ENCODE measurements at regions not wholly inside any gene's neighbourhood (a gene's known extent, or its start where the extent isn't known, plus 50 kb on each side); places are given as distances from the start of the nearest gene placed in this dataset.
A peak's percentile ranks its signal among the peaks of the same experiment; 100 is the strongest.
"Not testable (repeated sequence)": the region's sequence is repeated elsewhere in the genome, so short reads cannot be mapped to it uniquely, and the experiment has no call there.

- Histone ChIP-seq H3K4me1 (ENCODE audit: control insufficient read depth, insufficient read depth, low read length, unreplicated experiment) (no peaks in the 10 kb centered on the region), H3K79me2 (ENCODE audit: control insufficient read depth, insufficient read depth, low read length, unreplicated experiment) (no peaks in the 10 kb centered on the region), H3K27ac (ENCODE audit: low read depth, low read length) (no peak overlapping the region), H2AFZ (ENCODE audit: low read length, unreplicated experiment) (no peak overlapping the region), H3K4me3 (ENCODE audit: low read depth, low read length) (no peak overlapping the region), H3K36me3 (ENCODE audit: insufficient read depth, low read length) (no peaks in the 10 kb centered on the region), H3K27me3 (ENCODE audit: insufficient read depth, low read length) (peaks cover 47% of the 10 kb centered on the region)
Measured at GRCh38 chr13:20311596-20311995, 79.5 kb upstream of the GJB6 start.

DNA sequence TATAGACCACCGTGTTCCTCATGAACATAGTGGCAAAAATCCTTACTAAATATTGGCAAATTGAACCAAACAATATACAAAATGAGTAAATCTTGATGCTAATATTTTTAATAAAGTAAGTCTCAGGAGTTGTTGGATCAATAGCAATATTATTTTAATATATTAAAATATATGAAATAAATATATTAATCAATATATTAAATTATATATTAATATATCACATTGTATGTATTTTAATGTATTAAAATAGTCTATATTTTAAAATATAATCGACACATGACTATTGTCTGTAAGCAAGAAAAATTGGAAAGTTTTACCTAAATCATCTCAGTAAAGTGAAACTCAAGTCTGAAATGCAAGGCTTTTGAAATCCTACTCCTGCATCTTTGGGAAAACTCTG, 78.9 kb upstream of the GJB6 start:
- peaks cover 45% of the 10 kb centered on the region for H3K27me3 ChIP-seq (ENCODE audit: insufficient read depth, low read length)
- H3K4me3 ChIP-seq (ENCODE audit: low read depth, low read length): no peak overlapping the region
- H3K36me3 ChIP-seq (ENCODE audit: insufficient read depth, low read length): no peaks in the 10 kb centered on the region
- H3K27ac ChIP-seq (ENCODE audit: low read depth, low read length): no peak overlapping the region
- H3K4me1 ChIP-seq (ENCODE audit: control insufficient read depth, insufficient read depth, low read length, unreplicated experiment): no peaks in the 10 kb centered on the region
- H3K79me2 ChIP-seq (ENCODE audit: control insufficient read depth, insufficient read depth, low read length, unreplicated experiment): no peaks in the 10 kb centered on the region
- H2AFZ ChIP-seq (ENCODE audit: low read length, unreplicated experiment): no peak overlapping the region

DNA sequence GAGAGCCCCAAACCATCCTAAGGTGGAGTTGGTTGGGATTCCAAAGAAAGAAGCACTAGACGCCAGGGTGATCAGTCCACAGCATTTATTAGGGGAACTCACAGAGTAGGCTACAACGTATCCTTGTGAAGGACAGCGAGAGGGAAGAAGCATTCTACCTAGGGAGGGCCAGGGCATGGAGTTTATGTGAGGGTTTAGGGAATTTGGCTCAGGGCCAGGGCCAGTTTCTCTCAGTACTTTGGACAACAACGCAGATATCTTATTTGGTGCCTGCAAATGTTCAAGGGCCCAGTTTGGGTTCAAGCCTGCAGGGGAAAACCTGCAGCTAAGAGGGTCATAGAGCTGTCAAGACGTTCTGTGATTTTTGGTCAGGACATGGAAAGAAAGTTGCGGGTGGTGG, 73.9 kb upstream of the GJB6 start:
- H3K27ac ChIP-seq (ENCODE audit: low read depth, low read length): no peak overlapping the region
- H3K79me2 ChIP-seq (ENCODE audit: control insufficient read depth, insufficient read depth, low read length, unreplicated experiment): no peaks in the 10 kb centered on the region
- no peak overlapping the region for H2AFZ ChIP-seq (ENCODE audit: low read length, unreplicated experiment)
- no peaks in the 10 kb centered on the region for H3K4me1 ChIP-seq (ENCODE audit: control insufficient read depth, insufficient read depth, low read length, unreplicated experiment)
- no peaks in the 10 kb centered on the region for H3K36me3 ChIP-seq (ENCODE audit: insufficient read depth, low read length)
- peaks cover 40% of the 10 kb centered on the region for H3K27me3 ChIP-seq (ENCODE audit: insufficient read depth, low read length)
- H3K4me3 ChIP-seq (ENCODE audit: low read depth, low read length): no peak overlapping the region

- Histone ChIP-seq H3K36me3 (ENCODE audit: insufficient read depth, low read length) (no peaks in the 10 kb centered on the region), H3K27ac (ENCODE audit: low read depth, low read length) (no peak overlapping the region), H3K4me3 (ENCODE audit: low read depth, low read length) (no peak overlapping the region), H3K4me1 (ENCODE audit: control insufficient read depth, insufficient read depth, low read length, unreplicated experiment) (no peaks in the 10 kb centered on the region), H3K27me3 (ENCODE audit: insufficient read depth, low read length) (peaks cover 44% of the 10 kb centered on the region), H2AFZ (ENCODE audit: low read length, unreplicated experiment) (no peak overlapping the region), H3K79me2 (ENCODE audit: control insufficient read depth, insufficient read depth, low read length, unreplicated experiment) (no peaks in the 10 kb centered on the region)
Measured at GRCh38 chr13:20305587-20305986, 73.5 kb upstream of the GJB6 start.

DNA sequence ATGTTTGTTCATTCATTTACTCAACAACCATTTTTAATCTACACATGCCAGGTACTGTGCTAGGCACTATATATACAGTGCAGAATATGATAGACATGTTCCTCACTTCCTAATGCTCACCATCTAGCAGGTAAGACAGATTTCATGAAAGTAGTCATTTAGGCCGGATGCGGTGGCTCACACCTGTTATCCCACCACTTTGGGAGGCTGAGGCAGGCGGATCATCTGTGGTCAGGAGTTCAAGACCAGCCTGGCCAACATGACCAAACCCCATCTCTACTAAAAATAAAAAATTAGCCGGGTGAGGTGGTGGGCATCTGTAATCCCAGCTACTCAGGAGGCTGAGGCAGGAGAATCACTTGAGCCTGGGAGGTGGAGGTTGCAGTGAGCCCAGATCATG, 71.9 kb upstream of the GJB6 start:
- not testable (repeated sequence) for H3K27ac ChIP-seq (ENCODE audit: low read depth, low read length); H2AFZ ChIP-seq (ENCODE audit: low read length, unreplicated experiment); H3K79me2 ChIP-seq (ENCODE audit: control insufficient read depth, insufficient read depth, low read length, unreplicated experiment); H3K4me3 ChIP-seq (ENCODE audit: low read depth, low read length); H3K36me3 ChIP-seq (ENCODE audit: insufficient read depth, low read length); H3K4me1 ChIP-seq (ENCODE audit: control insufficient read depth, insufficient read depth, low read length, unreplicated experiment)
- peaks cover 53% of the 10 kb centered on the region for H3K27me3 ChIP-seq (ENCODE audit: insufficient read depth, low read length)

DNA sequence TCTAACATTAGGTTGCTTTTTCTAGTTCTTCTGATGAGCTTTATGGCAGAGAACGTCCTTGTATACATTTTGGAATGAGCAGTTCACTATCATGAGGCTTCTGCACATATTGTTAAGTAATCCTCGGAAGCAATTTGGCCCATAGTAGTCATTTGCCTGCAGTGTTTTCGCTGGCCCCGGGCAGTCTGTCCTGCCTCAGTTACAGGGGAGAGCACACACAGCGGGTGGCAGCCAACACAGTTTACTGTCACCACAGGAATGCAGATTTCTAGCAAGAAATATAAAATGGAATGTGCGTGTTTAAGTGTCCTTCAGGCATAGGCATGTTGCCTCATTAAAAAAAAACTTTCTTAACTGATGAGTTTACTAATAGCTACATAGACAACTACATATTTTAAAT, 71.5 kb upstream of the GJB6 start:
- H3K36me3 ChIP-seq (ENCODE audit: insufficient read depth, low read length): no peaks in the 10 kb centered on the region
- no peaks in the 10 kb centered on the region for H3K79me2 ChIP-seq (ENCODE audit: control insufficient read depth, insufficient read depth, low read length, unreplicated experiment)
- H3K27me3 ChIP-seq (ENCODE audit: insufficient read depth, low read length): peaks cover 57% of the 10 kb centered on the region
- H2AFZ ChIP-seq (ENCODE audit: low read length, unreplicated experiment): no peak overlapping the region
- H3K4me3 ChIP-seq (ENCODE audit: low read depth, low read length): no peak overlapping the region
- H3K4me1 ChIP-seq (ENCODE audit: control insufficient read depth, insufficient read depth, low read length, unreplicated experiment): no peaks in the 10 kb centered on the region
- no peak overlapping the region for H3K27ac ChIP-seq (ENCODE audit: low read depth, low read length)

- Histone ChIP-seq H3K4me3 (ENCODE audit: low read depth, low read length) (peak overlapping the region; percentile 55), H3K36me3 (ENCODE audit: insufficient read depth, low read length) (no peaks in the 10 kb centered on the region), H2AFZ (ENCODE audit: low read length, unreplicated experiment) (peak overlapping the region; percentile 78), H3K27me3 (ENCODE audit: insufficient read depth, low read length) (peaks cover 52% of the 10 kb centered on the region), H3K4me1 (ENCODE audit: control insufficient read depth, insufficient read depth, low read length, unreplicated experiment) (no peaks in the 10 kb centered on the region), H3K27ac (ENCODE audit: low read depth, low read length) (no peak overlapping the region), H3K79me2 (ENCODE audit: control insufficient read depth, insufficient read depth, low read length, unreplicated experiment) (no peaks in the 10 kb centered on the region)
Measured at GRCh38 chr13:20301403-20302071, 69.4 kb upstream of the GJB6 start.

DNA sequence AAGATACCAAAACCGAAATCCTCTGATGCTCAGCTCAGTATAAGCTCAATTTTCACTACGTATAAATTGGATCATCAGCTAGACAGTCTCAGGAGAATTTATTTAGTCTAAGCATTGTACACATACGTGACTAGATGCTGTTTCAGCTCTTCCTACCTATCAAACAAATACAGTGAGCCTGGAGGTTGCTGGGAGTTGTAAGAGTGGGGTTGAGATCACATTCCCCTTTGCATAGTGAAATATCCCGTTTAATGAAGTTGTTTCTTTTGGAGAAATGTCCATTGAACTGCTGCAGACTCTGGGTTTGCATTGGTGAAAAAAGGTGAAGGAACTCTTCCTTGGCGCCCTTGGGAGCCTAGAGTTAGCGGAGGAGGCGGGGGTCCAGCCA, 68.9 kb upstream of the GJB6 start:
- peak overlapping the region; percentile 78 for H2AFZ ChIP-seq (ENCODE audit: low read length, unreplicated experiment)
- peaks cover 52% of the 10 kb centered on the region for H3K27me3 ChIP-seq (ENCODE audit: insufficient read depth, low read length)
- H3K4me3 ChIP-seq (ENCODE audit: low read depth, low read length): peak overlapping the region; percentile 55
- H3K27ac ChIP-seq (ENCODE audit: low read depth, low read length): no peak overlapping the region
- no peaks in the 10 kb centered on the region for H3K36me3 ChIP-seq (ENCODE audit: insufficient read depth, low read length)
- no peaks in the 10 kb centered on the region for H3K79me2 ChIP-seq (ENCODE audit: control insufficient read depth, insufficient read depth, low read length, unreplicated experiment)
- no peaks in the 10 kb centered on the region for H3K4me1 ChIP-seq (ENCODE audit: control insufficient read depth, insufficient read depth, low read length, unreplicated experiment)

- Histone ChIP-seq H3K4me1 (ENCODE audit: control insufficient read depth, insufficient read depth, low read length, unreplicated experiment) (no peaks in the 10 kb centered on the region), H3K79me2 (ENCODE audit: control insufficient read depth, insufficient read depth, low read length, unreplicated experiment) (no peaks in the 10 kb centered on the region), H3K27me3 (ENCODE audit: insufficient read depth, low read length) (peaks cover 36% of the 10 kb centered on the region)
Measured at GRCh38 chr13:20297181-20297580, 65.1 kb upstream of the GJB6 start.

GRCh38 chr13:20295956-20296355, 63.8 kb upstream of the GJB6 start:
- Histone ChIP-seq H3K36me3 (ENCODE audit: insufficient read depth, low read length) (no peaks in the 10 kb centered on the region), H2AFZ (ENCODE audit: low read length, unreplicated experiment) (no peak overlapping the region), H3K79me2 (ENCODE audit: control insufficient read depth, insufficient read depth, low read length, unreplicated experiment) (no peaks in the 10 kb centered on the region), H3K27ac (ENCODE audit: low read depth, low read length) (no peak overlapping the region), H3K27me3 (ENCODE audit: insufficient read depth, low read length) (peaks cover 33% of the 10 kb centered on the region), H3K4me1 (ENCODE audit: control insufficient read depth, insufficient read depth, low read length, unreplicated experiment) (no peaks in the 10 kb centered on the region), H3K4me3 (ENCODE audit: low read depth, low read length) (no peak overlapping the region)

More at GRCh38 chr13:20297181-20297580, 65.1 kb upstream of the GJB6 start:
- Histone ChIP-seq H3K27ac (ENCODE audit: low read depth, low read length) (no peak overlapping the region), H2AFZ (ENCODE audit: low read length, unreplicated experiment) (no peak overlapping the region), H3K36me3 (ENCODE audit: insufficient read depth, low read length) (no peaks in the 10 kb centered on the region), H3K4me3 (ENCODE audit: low read depth, low read length) (no peak overlapping the region)

GRCh38 chr13:20294497-20294896, 62.4 kb upstream of the GJB6 start:
- no peak overlapping the region for H3K4me3 ChIP-seq (ENCODE audit: low read depth, low read length)
- H3K79me2 ChIP-seq (ENCODE audit: control insufficient read depth, insufficient read depth, low read length, unreplicated experiment): no peaks in the 10 kb centered on the region
- H3K27ac ChIP-seq (ENCODE audit: low read depth, low read length): no peak overlapping the region
- no peaks in the 10 kb centered on the region for H3K4me1 ChIP-seq (ENCODE audit: control insufficient read depth, insufficient read depth, low read length, unreplicated experiment)
- peaks cover 20% of the 10 kb centered on the region for H3K27me3 ChIP-seq (ENCODE audit: insufficient read depth, low read length)
- H3K36me3 ChIP-seq (ENCODE audit: insufficient read depth, low read length): no peaks in the 10 kb centered on the region
- H2AFZ ChIP-seq (ENCODE audit: low read length, unreplicated experiment): no peak overlapping the region
